ENCODE measurements at regions not wholly inside any gene's neighbourhood (a gene's known extent, or its start where the extent isn't known, plus 50 kb on each side); places are given as distances from the start of the nearest gene placed in this dataset.

DNA sequence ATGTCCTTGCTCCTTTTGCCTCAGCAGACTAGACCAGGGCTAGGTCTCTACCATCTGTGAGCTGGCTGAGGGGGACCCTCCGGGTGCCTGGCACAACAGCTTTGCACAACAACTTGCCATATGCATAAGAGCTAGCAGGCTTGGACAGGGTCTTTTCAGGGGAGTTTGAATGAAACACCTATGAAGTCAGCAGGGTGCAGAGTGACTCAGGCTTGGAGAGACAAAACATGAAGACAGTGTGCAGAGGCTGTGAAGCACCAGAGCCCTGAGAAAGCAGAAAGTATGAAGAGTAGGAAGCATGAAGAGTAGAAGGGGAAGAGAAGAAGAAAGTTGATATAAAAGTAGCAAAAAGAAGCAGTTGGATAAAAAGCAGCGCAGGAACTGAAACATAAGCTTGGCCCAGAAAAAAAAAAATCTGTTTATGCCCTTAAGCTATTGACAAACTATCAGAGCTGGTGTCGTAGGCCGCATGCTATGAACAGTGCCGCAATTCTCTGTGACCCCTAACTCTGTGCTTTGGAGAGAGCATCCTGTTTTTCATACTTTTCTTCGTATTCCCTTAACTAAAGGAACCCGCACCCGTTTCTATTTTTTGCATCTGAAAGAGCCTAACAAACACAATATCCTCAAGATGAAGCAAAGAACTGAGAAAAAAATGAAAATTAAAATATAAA is 52.7 kb upstream of the FAM216B start:
- DNase-seq (ENCODE audit: low read depth): no peak
- H3K4me3 ChIP-seq (ENCODE audit: control insufficient read depth, low read depth, low read length): no peak overlapping the region
- TF ChIP-seq, protein P1, sequence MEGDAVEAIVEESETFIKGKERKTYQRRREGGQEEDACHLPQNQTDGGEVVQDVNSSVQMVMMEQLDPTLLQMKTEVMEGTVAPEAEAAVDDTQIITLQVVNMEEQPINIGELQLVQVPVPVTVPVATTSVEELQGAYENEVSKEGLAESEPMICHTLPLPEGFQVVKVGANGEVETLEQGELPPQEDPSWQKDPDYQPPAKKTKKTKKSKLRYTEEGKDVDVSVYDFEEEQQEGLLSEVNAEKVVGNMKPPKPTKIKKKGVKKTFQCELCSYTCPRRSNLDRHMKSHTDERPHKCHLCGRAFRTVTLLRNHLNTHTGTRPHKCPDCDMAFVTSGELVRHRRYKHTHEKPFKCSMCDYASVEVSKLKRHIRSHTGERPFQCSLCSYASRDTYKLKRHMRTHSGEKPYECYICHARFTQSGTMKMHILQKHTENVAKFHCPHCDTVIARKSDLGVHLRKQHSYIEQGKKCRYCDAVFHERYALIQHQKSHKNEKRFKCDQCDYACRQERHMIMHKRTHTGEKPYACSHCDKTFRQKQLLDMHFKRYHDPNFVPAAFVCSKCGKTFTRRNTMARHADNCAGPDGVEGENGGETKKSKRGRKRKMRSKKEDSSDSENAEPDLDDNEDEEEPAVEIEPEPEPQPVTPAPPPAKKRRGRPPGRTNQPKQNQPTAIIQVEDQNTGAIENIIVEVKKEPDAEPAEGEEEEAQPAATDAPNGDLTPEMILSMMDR (IDR thresholded peaks at IDR 0.05; ENCODE audit: control insufficient read depth, insufficient read depth, low read depth, low read length, missing control alignments): no peak

DNA sequence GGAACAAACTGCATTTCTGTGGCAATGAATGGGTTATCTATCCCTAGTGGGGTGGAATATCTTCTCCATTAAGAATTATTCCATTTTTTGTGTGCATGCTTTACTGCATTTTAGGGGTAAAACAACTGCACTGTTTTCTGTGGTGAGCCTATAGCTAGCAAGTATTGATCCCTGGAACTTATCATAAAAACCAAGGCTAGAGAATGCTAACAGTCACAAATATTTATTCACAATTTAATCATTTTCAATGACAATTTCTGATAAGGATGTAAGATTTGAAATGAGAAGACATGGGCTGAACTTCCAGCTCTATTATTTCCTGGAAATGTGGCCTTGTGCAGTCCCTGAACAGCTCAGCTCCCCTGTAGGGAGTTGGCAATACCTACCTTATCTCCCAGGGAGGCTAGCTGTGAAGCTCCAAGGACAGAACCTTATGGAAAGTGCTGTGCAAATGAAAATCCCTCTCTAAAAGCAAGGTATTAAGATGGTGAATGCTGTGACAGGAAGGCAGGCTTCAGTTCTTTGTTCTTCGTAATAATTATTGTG is 51.5 kb upstream of the FAM216B start:
- no peak for DNase-seq (ENCODE audit: low read depth)
- TF ChIP-seq, protein P1 (IDR thresholded peaks at IDR 0.05; ENCODE audit: control insufficient read depth, insufficient read depth, low read depth, low read length, missing control alignments): no peak
- H3K4me3 ChIP-seq (ENCODE audit: control insufficient read depth, low read depth, low read length): no peak overlapping the region

All from AG09309 (cell line).